IMR-90 (cell line): ENCODE measurements at regions not wholly inside any gene's neighbourhood (a gene's known extent, or its start where the extent isn't known, plus 50 kb on each side); places are given as distances from the start of the nearest gene placed in this dataset.
"Not testable (repeated sequence)": the region's sequence is repeated elsewhere in the genome, so short reads cannot be mapped to it uniquely, and the experiment has no call there.

Experiments used
- ATAC-seq: fragments of 200-7000 bp; cut with Tn5 transposase; 2 replicates; pipeline ENCODE4 v1.9.1; 2020; ENCODE audit warnings: low read depth, mild to moderate bottlenecking, moderate library complexity
- BruUV-seq: library from RNA; stranded (reverse); fragments of 400-500 nt; replicated peaks from 2 replicates; lab custom pipeline; 2021; lab: Mats Ljungman, UMichigan
- CTCF ChIA-PET: fragments of 300-600 bp; formaldehyde crosslinking; extraction: SDS; loops from one replicate; lab custom pipeline; 2021; ENCODE audit warnings: antibody characterized with exemption; lab: Yijun Ruan, JAX
- POLR2A ChIA-PET: fragments of 300-600 bp; sonication (Branson Sonifier 250); formaldehyde crosslinking; loops from one replicate; lab custom pipeline; 2022; ENCODE audit warnings: antibody characterized with exemption; ENCODE audit not compliant: unreplicated experiment; lab: Charles Lee
- DNase-seq: peaks from one replicate; pipeline ENCODE4 v3.0.0; 2013
- H2AFZ ChIP-seq: replicated peaks from 2 replicates; pipeline ENCODE3; 2013; ENCODE audit warnings: low read length, mild to moderate bottlenecking; ENCODE audit not compliant: poor library complexity
- H2AK5ac ChIP-seq: 2 replicates; pipeline ENCODE4 v1.6.1; 2013; ENCODE audit warnings: low read depth, low read length, inconsistent platforms
- H2AK9ac ChIP-seq: replicated peaks from 2 replicates; pipeline ENCODE3; 2013; ENCODE audit warnings: mild to moderate bottlenecking, low read depth, low read length, moderate library complexity; ENCODE audit not compliant: poor library complexity
- H2BK120ac ChIP-seq: 2 replicates; pipeline ENCODE4 v1.6.1; 2013; ENCODE audit warnings: low read depth, low read length, inconsistent platforms
- H2BK15ac ChIP-seq: 3 replicates; pipeline ENCODE4 v1.6.1; 2013; ENCODE audit warnings: low read depth, low read length, inconsistent platforms
- H2BK20ac ChIP-seq: 2 replicates; pipeline ENCODE4 v1.6.1; 2013; ENCODE audit warnings: low read depth, mild to moderate bottlenecking, inconsistent platforms, low read length, moderate library complexity
- H2BK5ac ChIP-seq: 2 replicates; pipeline ENCODE4 v1.6.1; 2013; ENCODE audit warnings: mild to moderate bottlenecking, low read depth, low read length, inconsistent platforms; ENCODE audit not compliant: poor library complexity, severe bottlenecking
- H3K14ac ChIP-seq: replicated peaks from 2 replicates; pipeline ENCODE4 v1.6.1; 2013; ENCODE audit warnings: low read depth, low read length, inconsistent platforms
- H3K18ac ChIP-seq: 2 replicates; pipeline ENCODE4 v1.6.1; 2013; ENCODE audit warnings: low read depth, low read length, control low read depth
- H3K23ac ChIP-seq: 2 replicates; pipeline ENCODE4 v1.6.1; 2013; ENCODE audit warnings: low read depth, low read length, inconsistent platforms
- H3K27ac ChIP-seq: 2 replicates; pipeline ENCODE4 v1.5.1; 2013; ENCODE audit warnings: mild to moderate bottlenecking, control low read depth, low read length; ENCODE audit not compliant: insufficient read depth
- H3K27me3 ChIP-seq: 2 replicates; pipeline ENCODE4 v1.6.1; 2013; ENCODE audit warnings: low read length; ENCODE audit not compliant: control insufficient read depth, insufficient read depth
- H3K36me3 ChIP-seq: 2 replicates; pipeline ENCODE4 v1.6.1; 2013; ENCODE audit warnings: low read length, mixed read lengths; ENCODE audit not compliant: control insufficient read depth, insufficient read depth
- H3K4ac ChIP-seq: 2 replicates; pipeline ENCODE4 v1.6.1; 2013; ENCODE audit warnings: low read depth, low read length, inconsistent platforms
- H3K4me1 ChIP-seq: 2 replicates; pipeline ENCODE4 v1.6.1; 2013; ENCODE audit warnings: low read length, mixed read lengths; ENCODE audit not compliant: control insufficient read depth, insufficient read depth
- H3K4me2 ChIP-seq: 2 replicates; pipeline ENCODE4 v1.6.1; 2013; ENCODE audit warnings: low read depth, mild to moderate bottlenecking, control low read depth, low read length, moderate library complexity
- H3K4me3 ChIP-seq: 2 replicates; pipeline ENCODE4 v1.5.1; 2013; ENCODE audit warnings: low read depth, mild to moderate bottlenecking, control low read depth, low read length, moderate library complexity; ENCODE audit not compliant: insufficient read depth
- H3K56ac ChIP-seq: 2 replicates; pipeline ENCODE4 v1.6.1; 2013; ENCODE audit warnings: low read length, inconsistent platforms; ENCODE audit not compliant: insufficient read depth; ENCODE audit errors: extremely low read depth
- H3K79me1 ChIP-seq, 2 experiments: 2 replicates each; pipeline ENCODE4 v1.6.1; 2013; ENCODE audit warnings: low read length in 2 of 2, inconsistent platforms in 1 of 2, low read depth in 1 of 2
- H3K9ac ChIP-seq: 2 replicates; pipeline ENCODE4 v1.6.1; 2013; ENCODE audit warnings: low read depth, low read length, control low read depth
- H3K9me1 ChIP-seq: 2 replicates; pipeline ENCODE4 v1.6.1; 2013; ENCODE audit warnings: low read length, inconsistent platforms; ENCODE audit not compliant: insufficient read depth
- H3K9me3 ChIP-seq: 2 replicates; pipeline ENCODE4 v1.6.1; 2013; ENCODE audit warnings: low read length; ENCODE audit not compliant: control insufficient read depth, insufficient read depth
- H4K20me1 ChIP-seq: 2 replicates; pipeline ENCODE4 v1.6.1; 2013; ENCODE audit warnings: low read length, inconsistent platforms; ENCODE audit not compliant: insufficient read depth
- H4K5ac ChIP-seq: 2 replicates; pipeline ENCODE4 v1.6.1; 2013; ENCODE audit warnings: mild to moderate bottlenecking, low read depth, low read length, control low read depth
- H4K8ac ChIP-seq, 2 experiments: 2 replicates each; pipeline ENCODE4 v1.6.1; 2013; ENCODE audit warnings: low read depth in 2 of 2, low read length in 2 of 2, control low read depth in 1 of 2, inconsistent platforms in 1 of 2
- H4K91ac ChIP-seq: 2 replicates; pipeline ENCODE4 v1.6.1; 2013; ENCODE audit warnings: low read depth, low read length, inconsistent platforms; ENCODE audit not compliant: insufficient read depth
- BHLHE40 ChIP-seq: fragments of 150-350 bp; IDR thresholded peaks from 2 replicates; pipeline ENCODE4 v1.6.1; 2016; ENCODE audit warnings: mild to moderate bottlenecking, low read depth, low read length
- CEBPB ChIP-seq: IDR thresholded peaks from 2 replicates; pipeline ENCODE4 v1.6.1; 2012; ENCODE audit warnings: low read depth, low read length, improper control_type of control experiment
- FOS ChIP-seq: fragments of 150-350 bp; IDR thresholded peaks from 2 replicates; pipeline ENCODE4 v1.6.1; 2016; ENCODE audit warnings: low read depth, low read length
- MAFK ChIP-seq: IDR thresholded peaks from 2 replicates; pipeline ENCODE4 v1.6.1; 2012; ENCODE audit warnings: low read depth, low read length, improper control_type of control experiment
- MAZ ChIP-seq: IDR thresholded peaks from 2 replicates; pipeline ENCODE4 v1.6.1; 2012; ENCODE audit warnings: low read depth, mild to moderate bottlenecking, low read length, improper control_type of control experiment, moderate library complexity, borderline replicate concordance
- NFE2L2 ChIP-seq: fragments of 150-350 bp; IDR thresholded peaks from 2 replicates; pipeline ENCODE4 v1.6.1; 2016; ENCODE audit warnings: low read depth, mild to moderate bottlenecking, low read length
- POLR2A ChIP-seq: IDR thresholded peaks from 2 replicates; pipeline ENCODE4 v1.6.1; 2012; ENCODE audit warnings: mild to moderate bottlenecking, low read depth, low read length
- SMC3 ChIP-seq: fragments of 150-350 bp; IDR thresholded peaks from 2 replicates; pipeline ENCODE4 v1.6.1; 2016; ENCODE audit warnings: low read depth, mild to moderate bottlenecking, antibody characterized with exemption, low read length, moderate library complexity
- WGBS, 2 experiments: methylation state at CpG; one replicate each; pipeline versions ENCODE4 v1.1.5 to v1.1.7; 2013; ENCODE audit warnings: missing lambda C conversion rate in 2 of 2; ENCODE audit not compliant: insufficient read length in 1 of 2; ENCODE audit errors: extremely low coverage in 2 of 2; 5-methylcytosine and 5-hydroxymethylcytosine counted together
- dilution Hi-C: fragments of 300-500 bp; cut with HindIII; formaldehyde crosslinking; loops from one replicate; pipeline ENCODE4 v1.14.3; 2018; ENCODE audit warnings: low sequenced_read_pairs; ENCODE audit not compliant: unreplicated experiment
- in situ Hi-C: fragments of 300-500 bp; cut with MboI; formaldehyde crosslinking; loops from 3 replicates; pipeline ENCODE4 v1.14.3; 2019; ENCODE audit warnings: low sequenced_read_pairs, inconsistent platforms, mixed read lengths
- intact Hi-C: fragments of 100-400 bp; cut with micrococcal nuclease; formaldehyde crosslinking; loops from 2 replicates; pipeline ENCODE4 v1.10.0; 2022
- TF ChIP-seq, protein P1 (sequence below): conservative IDR thresholded peaks from 2 replicates; pipeline ENCODE4 v1.5.1; 2012; ENCODE audit warnings: mild to moderate bottlenecking, low read depth, low read length, improper control_type of control experiment

DNA sequence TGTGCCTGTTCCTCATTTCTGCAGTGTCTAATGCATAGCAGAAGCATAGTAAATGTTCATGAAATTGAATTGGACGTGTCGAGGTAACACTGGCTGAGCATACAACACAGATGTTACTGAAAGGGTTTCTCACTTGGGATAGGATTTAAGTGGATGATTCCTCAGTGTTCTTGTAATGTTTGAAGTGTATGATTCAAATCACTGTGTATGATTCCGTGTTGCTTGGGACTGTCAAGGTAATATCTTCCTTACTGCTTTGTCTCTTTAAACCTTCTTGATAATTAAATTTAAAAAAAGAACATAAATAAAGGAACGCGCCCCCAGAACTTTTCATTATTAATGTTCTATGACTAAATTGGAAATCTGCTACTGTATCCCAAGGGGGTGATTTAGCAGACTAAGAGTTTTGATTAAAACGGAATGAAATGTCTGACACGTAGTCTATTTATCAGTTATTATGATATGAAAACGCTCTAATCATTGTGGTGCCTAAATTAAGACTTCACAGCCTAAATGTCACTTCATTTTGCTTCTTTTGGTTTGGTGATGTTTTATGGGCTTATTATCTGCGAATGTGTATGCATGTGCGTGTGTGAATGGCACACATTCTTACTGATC is 696.9 kb upstream of the EPHA5 start:
- no peak overlapping the region for H2AK5ac ChIP-seq
- no peak overlapping the region for H4K91ac ChIP-seq
- CTCF ChIA-PET: no interaction called here
- no peak overlapping the region for H2BK120ac ChIP-seq
- no peak overlapping the region for H2BK5ac ChIP-seq
- dilution Hi-C loops: no loop called here
- no peak for TF ChIP-seq CEBPB
- TF ChIP-seq MAZ: no peak
- TF ChIP-seq MAFK: no peak
- no peak for TF ChIP-seq SMC3
- TF ChIP-seq BHLHE40: no peak
- TF ChIP-seq NFE2L2: no peak
- TF ChIP-seq POLR2A: no peak
- no peak for TF ChIP-seq FOS
- TF ChIP-seq, protein P1, sequence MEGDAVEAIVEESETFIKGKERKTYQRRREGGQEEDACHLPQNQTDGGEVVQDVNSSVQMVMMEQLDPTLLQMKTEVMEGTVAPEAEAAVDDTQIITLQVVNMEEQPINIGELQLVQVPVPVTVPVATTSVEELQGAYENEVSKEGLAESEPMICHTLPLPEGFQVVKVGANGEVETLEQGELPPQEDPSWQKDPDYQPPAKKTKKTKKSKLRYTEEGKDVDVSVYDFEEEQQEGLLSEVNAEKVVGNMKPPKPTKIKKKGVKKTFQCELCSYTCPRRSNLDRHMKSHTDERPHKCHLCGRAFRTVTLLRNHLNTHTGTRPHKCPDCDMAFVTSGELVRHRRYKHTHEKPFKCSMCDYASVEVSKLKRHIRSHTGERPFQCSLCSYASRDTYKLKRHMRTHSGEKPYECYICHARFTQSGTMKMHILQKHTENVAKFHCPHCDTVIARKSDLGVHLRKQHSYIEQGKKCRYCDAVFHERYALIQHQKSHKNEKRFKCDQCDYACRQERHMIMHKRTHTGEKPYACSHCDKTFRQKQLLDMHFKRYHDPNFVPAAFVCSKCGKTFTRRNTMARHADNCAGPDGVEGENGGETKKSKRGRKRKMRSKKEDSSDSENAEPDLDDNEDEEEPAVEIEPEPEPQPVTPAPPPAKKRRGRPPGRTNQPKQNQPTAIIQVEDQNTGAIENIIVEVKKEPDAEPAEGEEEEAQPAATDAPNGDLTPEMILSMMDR: no peak
- POLR2A ChIA-PET: no interaction called here
- H3K27ac ChIP-seq: no peak overlapping the region
- in situ Hi-C loops: no loop called here
- no peak overlapping the region for H3K56ac ChIP-seq
- H3K36me3 ChIP-seq: no peaks in the 10 kb centered on the region
- H4K20me1 ChIP-seq: no peaks in the 10 kb centered on the region
- intact Hi-C loops: no loop called here
- no peak overlapping the region for H3K18ac ChIP-seq
- H3K27me3 ChIP-seq: no peaks in the 10 kb centered on the region
- no peak overlapping the region for H3K4me3 ChIP-seq
- BruUV-seq: no TSS peak
- no peak overlapping the region for H4K8ac ChIP-seq
- no peak overlapping the region for H2BK20ac ChIP-seq
- no peak overlapping the region for H3K4me2 ChIP-seq
- DNase-seq (no peak), ATAC-seq (no peak)
- no peak overlapping the region for H2AFZ ChIP-seq
- no peak overlapping the region for H2AK9ac ChIP-seq
- no peak overlapping the region for H3K14ac ChIP-seq
- H3K9ac ChIP-seq: no peak overlapping the region
- H3K9me1 ChIP-seq: no peaks in the 10 kb centered on the region
- no peak overlapping the region for H4K5ac ChIP-seq
- no CpG with 5 or more reads among the region's 10 CpGs for WGBS, 2 experiments
- H3K79me1 ChIP-seq: no peaks in the 10 kb centered on the region
- peaks cover 2% of the 10 kb centered on the region for H3K9me3 ChIP-seq
- no peak overlapping the region for H3K23ac ChIP-seq
- no peak overlapping the region for H2BK15ac ChIP-seq
- H3K4me1 ChIP-seq: no peaks in the 10 kb centered on the region
- no peak overlapping the region for H3K4ac ChIP-seq

DNA sequence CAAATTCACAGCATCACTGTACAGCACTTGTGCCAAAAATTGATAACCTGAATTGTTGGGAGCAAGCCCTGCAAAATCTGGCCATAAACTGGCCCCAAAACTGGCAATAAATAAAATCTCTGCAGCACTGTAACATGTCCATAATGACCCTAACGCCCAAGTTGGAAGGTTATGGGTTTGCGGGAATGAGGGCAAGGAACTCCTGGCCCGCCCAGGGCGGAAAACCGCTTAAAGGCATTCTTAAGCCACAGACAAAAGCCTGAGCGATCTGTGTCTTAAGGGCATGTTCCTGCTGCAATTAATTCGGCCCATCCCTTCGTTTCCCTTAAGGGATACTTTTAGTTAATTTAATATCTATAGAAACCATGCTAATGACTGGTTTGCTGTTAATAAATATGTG is 690.1 kb upstream of the EPHA5 start:
- H3K9me1 ChIP-seq, H2BK15ac ChIP-seq, H4K20me1 ChIP-seq, BruUV-seq, H3K56ac ChIP-seq, H3K4me2 ChIP-seq, dilution Hi-C loops, H3K9me3 ChIP-seq, H3K23ac ChIP-seq, H3K27ac ChIP-seq, H2AFZ ChIP-seq, H3K27me3 ChIP-seq, H3K4me3 ChIP-seq, H2BK120ac ChIP-seq, H2BK5ac ChIP-seq, H4K5ac ChIP-seq, H2BK20ac ChIP-seq, H3K4me1 ChIP-seq, H3K9ac ChIP-seq, H4K8ac ChIP-seq, CTCF ChIA-PET, H2AK5ac ChIP-seq, H3K36me3 ChIP-seq, H3K4ac ChIP-seq, H2AK9ac ChIP-seq, in situ Hi-C loops, DNase-seq, ATAC-seq, POLR2A ChIA-PET, H3K14ac ChIP-seq, H4K91ac ChIP-seq, intact Hi-C loops, H3K18ac ChIP-seq, H3K79me1 ChIP-seq: not testable (repeated sequence)
- WGBS, 2 experiments: no CpG with 5 or more reads among the region's 8 CpGs
